HG03097 (cell line): ENCODE measurements at regions not wholly inside any gene's neighbourhood (a gene's known extent, or its start where the extent isn't known, plus 50 kb on each side); places are given as distances from the start of the nearest gene placed in this dataset.
"Not testable (repeated sequence)": the region's sequence is repeated elsewhere in the genome, so short reads cannot be mapped to it uniquely, and the experiment has no call there.

Experiments used
- ATAC-seq: cut with Tn5 transposase; IDR thresholded peaks from one replicate; pipeline ENCODE4 v1.9.1; 2021; ENCODE audit not compliant: unreplicated experiment, low FRiP score

DNA sequence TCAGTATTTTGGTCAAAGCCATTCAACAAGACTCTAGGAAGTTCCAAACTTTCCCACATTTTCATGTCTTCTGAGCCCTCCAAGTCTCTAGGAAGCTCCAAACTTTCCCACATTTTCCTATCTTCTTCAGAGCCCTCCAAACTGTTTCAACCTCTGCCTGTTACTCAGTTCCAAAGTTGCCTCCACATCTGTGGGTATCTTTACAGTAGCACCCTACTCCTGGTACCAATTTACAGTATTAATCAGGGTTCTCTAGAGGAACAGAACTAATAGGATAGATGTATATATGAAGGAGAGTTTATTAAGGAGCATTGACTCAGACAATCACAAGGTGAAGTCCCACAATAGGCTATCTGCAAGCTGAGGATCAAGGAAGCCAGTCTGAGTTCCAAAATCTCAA, 296.0 kb upstream of the CCL2 start:
- not testable (repeated sequence) for ATAC-seq

DNA sequence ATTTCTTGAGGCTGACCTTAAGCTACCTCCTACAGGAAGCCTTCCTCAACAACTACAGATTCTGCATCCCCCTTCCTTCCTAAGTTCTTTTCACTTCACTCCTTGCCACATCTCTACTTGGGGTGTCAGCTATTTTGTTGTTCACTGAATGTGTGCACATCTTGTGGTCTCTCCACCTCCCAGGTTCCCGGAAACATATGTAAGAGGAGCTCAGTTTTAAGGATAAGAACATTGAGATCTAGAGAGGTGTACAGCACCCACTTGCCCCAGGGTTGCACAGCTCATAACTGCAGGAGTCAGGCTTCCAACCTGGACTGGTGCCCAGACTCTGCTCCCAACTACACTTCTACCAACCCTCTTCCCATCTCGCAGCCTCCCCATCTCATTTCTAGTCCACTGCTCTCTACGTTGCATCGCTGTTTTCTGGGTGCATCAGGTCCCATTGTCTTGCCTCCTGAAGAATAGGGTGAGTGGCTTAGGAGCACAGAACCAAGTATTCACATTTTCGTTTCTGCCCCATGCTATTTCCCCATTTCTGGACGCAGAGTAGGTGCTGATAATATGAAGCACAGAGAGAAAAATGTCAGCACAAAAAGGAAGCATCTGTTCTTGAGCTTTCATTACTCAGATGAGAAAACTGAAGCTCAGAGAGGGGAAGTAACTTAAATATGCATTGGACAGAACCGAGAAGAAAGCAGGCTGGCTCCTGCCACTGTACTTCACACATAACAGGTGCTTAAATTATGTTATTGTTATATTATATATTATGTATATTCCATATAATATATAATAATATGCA, 292.0 kb upstream of the CCL2 start:
- no peak for ATAC-seq

DNA sequence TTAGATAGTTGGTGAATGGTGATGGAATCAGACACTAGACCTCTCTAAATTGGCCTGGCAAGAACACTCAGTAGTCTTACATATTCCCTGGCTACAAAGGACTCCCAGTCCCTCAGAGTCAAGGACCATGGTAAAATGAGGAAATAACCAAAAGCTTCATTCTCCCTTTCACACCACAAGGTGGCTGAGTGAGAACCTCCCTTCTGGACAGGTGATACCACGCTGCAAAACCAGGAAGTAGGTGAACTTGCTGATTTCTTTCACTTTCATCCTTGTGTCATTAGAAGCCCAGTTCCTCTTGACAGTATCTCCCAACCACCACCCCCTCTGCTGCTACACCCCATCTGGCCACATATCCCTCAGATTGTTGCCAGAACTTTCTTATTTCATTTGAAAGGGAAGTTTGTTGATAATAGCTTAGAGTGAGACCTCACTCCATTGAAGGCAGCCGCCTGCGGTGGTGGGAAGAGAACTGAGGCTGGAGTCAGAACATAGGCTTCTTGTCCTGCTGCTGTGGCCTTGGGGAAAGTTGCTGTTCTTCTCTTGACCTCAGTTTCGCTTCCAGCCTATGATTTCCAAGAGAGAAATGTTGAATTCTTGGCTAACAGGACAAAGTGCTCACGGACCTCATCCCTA, 290.6 kb upstream of the CCL2 start:
- ATAC-seq = peak; percentile 57

DNA sequence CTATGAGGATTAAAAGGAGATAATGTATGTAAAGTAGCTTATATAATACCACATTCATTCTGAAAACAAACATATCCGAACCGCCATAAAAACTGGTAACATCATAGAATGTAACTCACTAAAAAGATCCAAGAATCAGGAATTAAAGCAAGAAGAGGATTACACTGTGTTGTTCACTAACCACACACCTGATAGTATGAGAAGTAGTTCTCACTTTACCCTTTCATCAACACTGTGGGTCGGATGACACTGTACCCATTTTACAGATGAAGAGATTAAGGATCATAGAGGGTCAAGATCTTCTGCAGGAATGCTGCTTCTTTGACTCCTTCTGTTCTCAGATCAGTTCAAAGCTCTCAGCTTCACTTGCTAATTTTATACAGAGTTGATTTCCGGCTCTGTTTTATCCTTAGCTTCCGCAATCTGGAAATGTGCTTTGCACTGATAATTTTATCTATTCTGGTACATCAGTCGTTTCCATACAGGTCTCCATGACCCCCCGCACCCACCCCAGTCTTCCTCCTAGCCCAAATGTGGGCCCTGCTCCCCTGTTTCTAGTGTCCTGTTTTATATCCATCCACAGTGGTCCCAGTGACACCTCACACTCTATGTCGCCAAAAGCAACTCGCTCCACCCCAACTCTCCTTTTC, 288.6 kb upstream of the CCL2 start:
- ATAC-seq = no peak

DNA sequence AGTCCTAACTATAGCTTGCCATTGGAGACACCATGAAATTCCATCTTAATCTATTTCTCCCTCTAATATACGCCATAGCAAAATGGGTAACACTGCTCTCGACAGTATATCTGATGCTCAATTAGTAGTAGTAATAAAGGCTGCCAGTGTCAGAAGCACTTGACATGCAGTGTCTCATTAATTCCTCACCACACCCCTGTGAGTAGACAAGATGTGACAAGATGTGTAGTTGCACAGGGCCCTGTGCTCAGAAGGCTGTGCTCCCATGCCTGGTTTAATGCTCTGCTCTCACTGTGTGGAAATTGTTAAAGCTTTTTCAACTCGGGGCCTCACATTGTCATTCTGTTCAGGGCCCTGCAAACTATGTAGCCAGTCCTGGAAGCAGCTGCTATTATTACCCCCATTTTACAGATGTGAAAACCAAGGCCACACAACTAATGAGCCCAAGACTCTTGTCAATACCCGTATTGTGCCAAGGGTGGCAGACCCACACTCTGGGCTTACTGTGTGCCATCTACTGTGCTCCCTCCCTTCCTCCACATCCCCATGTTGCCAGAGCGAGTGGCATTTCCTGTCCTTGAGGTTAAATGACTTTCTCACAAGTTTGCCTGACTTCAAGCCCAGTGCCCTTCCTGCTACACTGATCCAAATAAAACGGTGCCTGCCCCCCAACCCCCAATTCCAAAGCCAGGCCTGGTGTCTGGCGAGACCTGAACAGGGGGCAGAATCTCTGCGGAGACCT, 287.3 kb upstream of the CCL2 start:
- no peak for ATAC-seq

DNA sequence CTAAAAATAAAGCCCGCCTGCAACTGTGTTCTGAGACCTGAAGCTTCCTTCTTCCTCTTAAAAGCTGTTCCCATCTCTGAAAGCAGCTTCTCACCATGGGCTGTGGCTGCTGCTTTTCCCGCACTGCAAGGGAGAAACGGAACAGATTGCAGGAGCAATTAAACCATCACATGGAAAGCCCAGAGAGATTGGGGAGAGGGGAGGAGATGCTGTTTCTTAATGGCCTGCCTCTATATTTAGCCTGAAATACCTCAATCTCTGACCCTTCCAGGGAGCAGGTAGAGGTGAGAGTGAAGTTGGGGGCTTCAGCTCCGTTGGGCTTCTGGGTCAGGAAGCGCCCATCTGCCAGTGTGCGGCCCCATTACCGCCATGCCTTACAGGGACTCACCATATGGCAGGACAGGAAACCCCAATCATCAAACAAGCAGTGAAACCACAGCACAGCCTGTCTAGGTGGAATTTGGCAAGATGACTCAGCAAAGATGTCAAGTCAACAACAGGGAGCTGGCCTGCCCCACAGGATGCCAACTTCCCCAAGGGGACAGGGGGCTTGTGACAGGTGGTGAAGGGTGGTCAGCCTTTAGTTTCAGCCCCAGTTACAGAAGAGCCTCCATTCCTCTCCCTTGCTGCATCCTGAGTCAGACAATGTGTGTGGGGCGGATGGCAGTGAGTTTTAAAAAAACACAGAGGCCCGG, 286.6 kb upstream of the CCL2 start:
- ATAC-seq = peak; percentile 59

DNA sequence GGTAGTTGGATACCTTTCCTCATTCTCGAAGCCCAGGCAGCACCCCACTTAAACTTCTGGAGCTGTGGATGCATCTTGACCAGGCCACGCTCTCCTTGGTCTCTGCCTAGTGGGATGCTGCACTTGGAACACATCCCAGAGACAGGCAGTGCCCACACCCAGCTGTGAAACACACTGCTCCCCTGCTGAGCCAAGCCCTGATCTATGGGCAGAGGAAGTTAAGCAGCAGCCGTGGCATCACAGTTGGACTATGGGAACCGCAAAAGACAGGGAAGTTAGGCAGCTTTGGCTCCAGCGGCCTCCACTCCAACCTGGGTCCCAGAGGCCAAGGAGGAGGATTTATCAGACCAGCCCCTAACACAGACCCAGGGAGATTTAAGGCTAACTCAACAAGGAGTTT, 284.8 kb upstream of the CCL2 start:
- no peak for ATAC-seq

DNA sequence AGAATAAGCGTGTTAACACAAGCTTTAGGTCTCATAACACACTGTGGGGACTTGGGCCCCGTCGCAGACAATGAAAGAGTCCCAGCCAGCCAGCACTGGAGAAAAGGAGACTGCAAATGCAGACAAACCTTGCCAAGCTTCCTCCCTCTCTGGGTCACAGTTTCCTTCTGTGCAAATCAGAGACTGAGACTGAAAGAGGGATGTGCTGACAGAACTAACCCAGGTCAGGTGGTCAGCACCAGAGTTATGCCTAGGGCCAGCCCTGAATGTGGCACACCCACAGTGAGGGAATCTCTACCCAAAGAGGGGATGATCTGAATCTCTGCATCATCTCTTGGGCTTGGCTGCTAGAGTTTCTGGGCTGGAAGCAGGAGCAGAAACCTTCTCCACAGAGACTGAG, 282.3 kb upstream of the CCL2 start:
- ATAC-seq = no peak

DNA sequence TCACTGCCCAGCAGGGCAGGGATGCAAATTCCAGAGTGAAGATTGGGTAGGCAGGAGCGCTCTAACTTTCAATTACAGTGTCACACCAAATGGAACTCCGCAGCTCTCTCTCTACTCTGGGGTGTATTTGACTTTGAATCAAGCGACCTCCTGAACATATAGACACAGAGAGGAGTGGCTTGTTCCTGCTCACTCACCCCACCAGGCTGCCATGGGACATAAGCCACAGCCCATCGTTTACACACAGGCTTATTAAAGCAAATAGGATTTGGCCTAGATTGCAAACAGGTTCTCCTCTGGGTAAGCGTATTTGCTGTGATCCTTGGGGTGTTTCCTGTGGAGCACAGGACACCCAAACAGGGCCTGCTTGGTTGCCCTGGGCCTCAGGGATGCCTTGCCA, 281.6 kb upstream of the CCL2 start:
- ATAC-seq = no peak

DNA sequence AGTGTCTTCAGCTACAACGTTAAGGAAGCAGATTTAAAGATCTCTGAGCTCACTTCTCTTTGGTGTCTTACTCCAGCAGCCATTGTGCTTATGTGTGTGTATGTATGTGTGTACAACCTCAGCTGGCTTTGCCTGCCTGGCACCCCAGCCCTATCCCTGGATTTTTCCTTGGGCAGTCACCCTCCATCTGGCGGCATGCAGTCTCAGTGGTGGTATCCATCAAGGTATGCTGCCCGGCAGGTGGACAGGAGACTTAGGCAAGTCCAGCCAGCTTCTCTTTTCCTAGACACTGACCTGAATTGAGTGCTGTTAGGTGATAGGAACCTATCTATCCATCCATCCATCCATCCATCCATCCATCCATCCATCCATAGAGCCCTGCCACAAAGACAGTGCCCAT, 280.8 kb upstream of the CCL2 start:
- ATAC-seq = no peak

DNA sequence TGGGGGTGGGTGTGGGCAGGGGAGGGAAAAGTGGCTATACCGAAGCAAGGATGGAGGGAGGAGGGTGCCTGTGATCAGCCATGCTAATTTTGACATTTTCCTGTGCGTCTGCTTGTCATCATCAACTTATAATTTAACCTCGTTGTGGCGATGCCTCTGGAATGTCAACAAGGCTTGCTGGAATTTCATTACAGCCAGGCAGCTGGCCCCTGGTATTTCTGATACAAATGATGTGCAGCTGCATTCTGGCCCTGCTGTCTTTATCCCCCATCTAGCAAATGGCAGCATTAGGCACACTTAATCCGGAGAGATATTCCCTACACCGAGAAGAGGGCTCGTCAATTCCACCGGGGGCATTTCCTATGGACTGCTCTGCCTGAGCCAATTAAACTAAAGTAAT, 278.3 kb upstream of the CCL2 start:
- ATAC-seq = no peak

DNA sequence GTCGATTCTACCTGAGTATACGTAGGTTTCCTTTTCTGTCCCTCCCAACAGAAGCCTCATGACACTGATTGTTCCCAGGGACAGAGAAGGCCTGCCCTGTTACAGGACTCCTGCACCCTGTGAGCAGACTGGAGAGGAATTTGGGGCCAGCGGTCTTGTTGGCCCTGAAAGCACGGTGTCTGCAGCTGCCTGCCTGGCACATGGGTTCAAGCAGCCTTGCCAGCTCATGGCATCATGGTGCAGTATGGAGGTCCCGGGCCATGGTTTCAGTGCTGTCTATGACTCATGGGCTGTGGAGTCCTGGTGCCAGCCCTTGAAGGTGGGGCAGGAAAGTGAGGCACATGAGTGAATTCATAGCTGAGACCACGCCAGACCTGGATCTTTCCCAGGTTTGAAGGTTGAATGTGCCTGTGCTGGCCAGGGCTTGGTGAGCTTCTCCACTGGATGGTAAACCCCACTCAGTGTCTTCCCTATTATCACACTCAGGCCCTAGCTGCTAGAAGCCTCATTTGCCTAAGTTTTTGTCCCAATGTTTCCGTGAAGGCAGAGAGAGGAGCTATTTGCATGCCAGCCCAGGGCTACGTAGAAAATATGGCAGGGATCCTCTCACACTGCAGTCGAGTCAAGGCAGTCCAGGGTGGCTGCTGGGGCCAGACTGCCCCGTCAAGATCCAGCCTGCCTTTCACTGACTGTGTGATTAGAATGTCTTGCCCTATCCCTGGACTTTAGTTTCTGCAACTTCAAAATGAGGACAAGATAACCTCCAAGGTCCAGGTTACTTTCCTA, 277.2 kb upstream of the CCL2 start:
- ATAC-seq = no peak

DNA sequence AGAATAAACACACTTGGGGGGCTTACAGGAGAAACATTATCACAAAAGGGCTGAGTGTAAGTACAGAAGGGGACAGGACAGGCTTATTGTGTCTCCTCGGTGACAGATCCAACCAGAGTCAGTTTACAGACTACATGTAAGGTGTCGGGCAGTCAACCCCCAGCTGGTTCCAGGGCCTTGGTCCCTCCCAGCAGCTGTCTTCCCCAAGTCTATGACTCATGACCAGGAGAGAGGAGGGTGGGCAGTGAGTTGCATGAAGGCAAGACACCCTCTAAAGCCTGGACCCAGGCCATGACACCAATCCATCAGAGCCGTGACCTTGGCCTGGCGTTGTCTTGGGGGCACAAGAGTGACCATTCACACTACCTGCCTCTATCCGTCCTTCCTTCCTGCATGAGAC, 276.2 kb upstream of the CCL2 start:
- ATAC-seq = no peak

DNA sequence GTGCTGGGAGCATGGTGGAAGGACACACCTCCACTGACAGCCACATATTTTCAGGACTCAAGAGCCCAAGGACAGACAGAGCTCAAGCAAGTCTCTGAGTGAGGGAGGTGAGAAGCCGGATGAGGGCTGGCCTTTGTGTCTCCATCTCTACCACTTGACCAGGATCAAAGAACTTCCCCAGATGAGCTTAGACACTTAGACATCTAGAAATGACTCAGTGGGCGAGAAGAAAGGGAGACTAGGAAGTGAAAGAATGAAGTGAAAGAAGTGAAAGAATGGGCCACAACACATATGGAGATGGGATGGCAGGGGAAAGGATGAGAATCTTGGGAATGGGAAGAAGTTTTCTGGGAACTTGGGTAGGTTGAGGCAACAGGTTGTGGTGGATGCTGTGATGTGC, 274.9 kb upstream of the CCL2 start:
- no peak for ATAC-seq

DNA sequence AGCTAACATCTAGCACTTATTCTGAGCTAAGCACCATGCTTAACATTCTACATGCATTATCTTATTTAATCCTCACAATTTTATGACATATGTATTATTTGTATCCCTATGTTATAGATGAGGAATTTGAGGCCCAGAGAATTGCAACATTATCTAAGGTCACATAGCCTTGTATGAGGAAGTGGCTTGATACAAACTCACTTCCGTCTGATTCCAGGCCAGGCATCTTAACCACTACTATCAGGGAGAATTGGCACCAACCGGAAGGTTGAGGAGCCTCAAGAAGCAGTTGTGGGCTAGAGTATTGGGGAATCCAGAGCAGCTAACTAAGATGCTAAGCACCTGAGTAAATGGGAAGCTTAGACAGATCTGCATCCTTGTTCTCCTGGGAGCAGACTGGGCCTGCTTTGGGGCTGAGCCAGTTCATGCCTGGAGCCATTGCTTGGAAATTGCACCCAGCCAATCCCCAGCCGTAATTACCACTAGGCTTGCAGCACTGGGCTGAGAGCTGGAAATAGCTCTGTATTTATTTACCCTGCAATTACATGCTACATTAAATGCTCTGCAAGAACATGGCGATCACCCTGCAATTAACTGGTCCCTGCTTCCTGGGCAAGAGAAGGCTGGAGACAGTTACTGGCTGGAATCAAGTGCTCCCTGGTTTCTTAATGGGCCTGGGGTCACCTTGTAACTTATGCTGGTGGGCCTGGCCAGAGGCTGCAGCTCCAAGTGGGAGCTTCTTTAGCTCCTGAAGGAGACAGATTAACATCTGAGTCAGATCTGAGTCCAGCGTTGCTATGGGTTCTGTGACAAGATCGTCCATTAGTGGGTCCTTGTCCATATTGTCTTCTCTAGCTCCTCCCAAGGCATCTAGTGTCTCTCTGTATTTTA, 273.1 kb upstream of the CCL2 start:
- ATAC-seq = no peak

DNA sequence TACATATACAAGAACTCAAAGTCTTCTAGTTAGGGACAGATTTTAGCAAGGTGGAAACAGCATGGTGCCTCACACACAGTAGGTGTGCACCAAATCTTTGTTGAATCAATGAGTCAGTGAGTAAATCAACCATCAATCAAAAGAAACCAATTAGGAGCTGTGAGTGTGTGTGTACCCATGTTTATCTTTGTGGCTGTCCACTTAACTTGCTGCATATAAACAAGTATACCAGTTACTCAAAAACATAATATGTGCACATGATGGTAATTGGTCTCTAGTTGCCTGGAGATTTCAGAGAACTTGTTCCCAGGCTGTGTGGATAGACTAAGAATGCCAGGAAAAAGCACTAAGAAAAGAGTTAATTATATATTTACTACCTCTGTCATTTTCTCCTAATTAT, 272.2 kb upstream of the CCL2 start:
- ATAC-seq = no peak

DNA sequence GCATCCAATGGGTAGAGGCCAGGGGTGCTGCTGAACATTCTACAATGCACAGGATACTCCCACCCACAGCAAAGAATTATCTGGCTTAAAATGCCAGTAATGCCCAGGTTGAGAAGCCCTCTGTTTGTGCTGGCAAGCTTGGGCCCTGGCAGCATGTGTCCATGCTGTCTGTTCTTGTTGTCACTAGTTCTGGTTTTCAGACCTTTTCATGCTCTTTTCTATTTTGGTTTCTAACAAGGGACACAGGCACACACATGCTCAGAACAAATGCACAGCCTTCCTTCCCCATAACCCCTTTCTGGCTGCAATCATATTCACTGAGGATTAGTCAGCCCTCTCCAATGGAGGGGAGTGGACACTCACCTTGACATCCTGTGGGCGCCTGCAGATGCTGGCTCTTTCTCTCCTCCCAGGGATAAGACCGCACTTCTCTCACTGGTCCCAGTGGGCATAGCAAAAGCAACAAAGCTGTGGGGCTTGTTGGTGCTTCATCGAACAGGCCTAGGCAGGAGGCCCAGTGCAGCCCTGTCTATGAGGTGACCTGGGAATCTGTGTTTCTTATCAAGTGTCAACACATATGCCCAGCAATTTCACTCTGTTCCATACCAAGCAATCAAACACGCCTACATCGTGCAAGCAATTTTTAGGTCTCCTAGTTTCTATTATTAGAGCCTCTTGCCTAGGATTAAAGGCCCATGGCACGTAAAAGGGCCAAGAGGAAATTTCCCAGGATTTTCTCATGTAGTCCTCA, 271.1 kb upstream of the CCL2 start:
- no peak for ATAC-seq

DNA sequence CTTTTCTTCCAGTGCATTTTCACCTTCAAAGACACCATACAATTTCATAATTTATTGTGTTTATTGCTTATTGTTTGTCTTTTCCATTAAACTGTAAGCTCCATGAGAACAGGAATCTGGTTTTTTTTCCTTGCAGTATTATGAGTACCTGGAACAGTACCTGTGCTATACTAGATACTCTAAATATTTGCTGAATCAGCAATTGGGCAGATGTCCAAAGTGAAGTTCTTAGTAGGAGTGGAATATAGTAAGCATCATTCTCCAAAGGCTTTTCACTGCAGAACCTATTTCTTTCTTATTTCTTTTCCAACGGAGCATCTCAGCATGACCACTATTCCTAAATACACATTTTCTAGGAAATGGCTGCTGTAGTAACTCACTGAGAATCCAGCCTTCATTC, 269.0 kb upstream of the CCL2 start:
- ATAC-seq = no peak
